ENCODE measurements at regions not wholly inside any gene's neighbourhood (a gene's known extent, or its start where the extent isn't known, plus 50 kb on each side); places are given as distances from the start of the nearest gene placed in this dataset.

DNA sequence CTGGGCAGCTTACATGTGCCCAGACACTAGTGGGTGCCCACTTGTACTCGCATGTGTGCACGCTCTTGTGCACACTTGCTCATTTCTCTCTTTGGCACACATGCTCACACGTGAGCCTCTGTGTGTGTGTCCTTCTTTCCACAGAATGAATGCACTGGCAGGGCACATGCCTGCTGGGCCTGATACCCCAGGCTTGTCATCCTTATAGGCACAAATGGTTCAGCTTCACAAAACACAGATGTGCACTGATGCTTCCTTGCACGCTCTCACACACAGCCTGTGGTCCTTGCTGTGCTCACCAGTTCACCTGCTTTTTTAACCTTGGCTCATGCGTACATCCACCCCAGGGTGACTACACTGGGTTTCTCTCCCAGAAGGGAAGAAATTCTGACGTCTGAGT, 174.8 kb downstream of the BUD13 start:
- no peak for TF ChIP-seq POLR2AphosphoS5 (IDR thresholded peaks at IDR 0.05)
- TF ChIP-seq, protein P1, sequence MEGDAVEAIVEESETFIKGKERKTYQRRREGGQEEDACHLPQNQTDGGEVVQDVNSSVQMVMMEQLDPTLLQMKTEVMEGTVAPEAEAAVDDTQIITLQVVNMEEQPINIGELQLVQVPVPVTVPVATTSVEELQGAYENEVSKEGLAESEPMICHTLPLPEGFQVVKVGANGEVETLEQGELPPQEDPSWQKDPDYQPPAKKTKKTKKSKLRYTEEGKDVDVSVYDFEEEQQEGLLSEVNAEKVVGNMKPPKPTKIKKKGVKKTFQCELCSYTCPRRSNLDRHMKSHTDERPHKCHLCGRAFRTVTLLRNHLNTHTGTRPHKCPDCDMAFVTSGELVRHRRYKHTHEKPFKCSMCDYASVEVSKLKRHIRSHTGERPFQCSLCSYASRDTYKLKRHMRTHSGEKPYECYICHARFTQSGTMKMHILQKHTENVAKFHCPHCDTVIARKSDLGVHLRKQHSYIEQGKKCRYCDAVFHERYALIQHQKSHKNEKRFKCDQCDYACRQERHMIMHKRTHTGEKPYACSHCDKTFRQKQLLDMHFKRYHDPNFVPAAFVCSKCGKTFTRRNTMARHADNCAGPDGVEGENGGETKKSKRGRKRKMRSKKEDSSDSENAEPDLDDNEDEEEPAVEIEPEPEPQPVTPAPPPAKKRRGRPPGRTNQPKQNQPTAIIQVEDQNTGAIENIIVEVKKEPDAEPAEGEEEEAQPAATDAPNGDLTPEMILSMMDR (IDR thresholded peaks at IDR 0.05): no peak
- no peak for TF ChIP-seq POLR2A (IDR thresholded peaks at IDR 0.05)
- TF ChIP-seq EP300 (IDR thresholded peaks at IDR 0.05): no peak
